NB4 (cell line): ENCODE measurements at regions not wholly inside any gene's neighbourhood (a gene's known extent, or its start where the extent isn't known, plus 50 kb on each side); places are given as distances from the start of the nearest gene placed in this dataset.

ENCODE experiments used
- DNase-seq: peaks from one replicate; pipeline ENCODE4 v3.0.0; 2010; ENCODE audit warnings: low read depth
- H3K4me3 ChIP-seq: one replicate; pipeline ENCODE4 v1.5.1; 2011; ENCODE audit warnings: mild to moderate bottlenecking, low read depth, low read length, moderate library complexity
- MYC ChIP-seq: IDR thresholded peaks from 2 replicates; pipeline ENCODE4 v1.6.1; 2011; ENCODE audit warnings: low read depth, low read length
- POLR2A ChIP-seq: IDR thresholded peaks from 2 replicates; pipeline ENCODE4 v1.6.1; 2011; ENCODE audit warnings: mild to moderate bottlenecking; ENCODE audit not compliant: insufficient read length; ENCODE audit errors: extremely low read depth
- TF ChIP-seq, protein P1 (sequence below): IDR thresholded peaks from 2 replicates; pipeline ENCODE4 v1.6.1; 2011; ENCODE audit warnings: low read depth, low read length
- TF ChIP-seq, protein P2 (sequence below): IDR thresholded peaks from one replicate; pipeline ENCODE4 v1.5.1; 2012; ENCODE audit warnings: low read depth, low read length

DNA sequence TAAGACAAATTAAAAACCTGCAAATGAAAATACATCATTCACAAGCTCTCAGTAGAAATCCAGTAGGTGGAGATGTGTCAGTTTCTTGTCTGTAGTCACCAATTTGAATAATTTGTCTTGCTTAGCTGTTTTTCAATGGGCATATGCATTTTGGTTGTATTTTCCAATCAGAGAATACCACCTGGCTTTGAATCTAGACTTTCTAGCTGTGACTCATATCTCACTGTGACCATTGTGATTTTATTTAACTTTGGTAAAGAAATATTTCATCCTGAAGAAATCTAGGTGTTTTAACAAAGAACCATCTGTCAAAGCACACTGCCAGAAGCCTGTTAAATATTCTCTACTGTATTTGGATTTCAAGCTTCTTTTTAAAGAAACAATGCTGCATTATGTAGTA lies 1650.6 kb upstream of the IGFBP7 start:
- H3K4me3 ChIP-seq = no peak overlapping the region
- no peak for DNase-seq
- TF ChIP-seq, protein P1, sequence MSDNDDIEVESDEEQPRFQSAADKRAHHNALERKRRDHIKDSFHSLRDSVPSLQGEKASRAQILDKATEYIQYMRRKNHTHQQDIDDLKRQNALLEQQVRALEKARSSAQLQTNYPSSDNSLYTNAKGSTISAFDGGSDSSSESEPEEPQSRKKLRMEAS = no peak
- no peak for TF ChIP-seq MYC
- TF ChIP-seq POLR2A = no peak
- TF ChIP-seq, protein P2, sequence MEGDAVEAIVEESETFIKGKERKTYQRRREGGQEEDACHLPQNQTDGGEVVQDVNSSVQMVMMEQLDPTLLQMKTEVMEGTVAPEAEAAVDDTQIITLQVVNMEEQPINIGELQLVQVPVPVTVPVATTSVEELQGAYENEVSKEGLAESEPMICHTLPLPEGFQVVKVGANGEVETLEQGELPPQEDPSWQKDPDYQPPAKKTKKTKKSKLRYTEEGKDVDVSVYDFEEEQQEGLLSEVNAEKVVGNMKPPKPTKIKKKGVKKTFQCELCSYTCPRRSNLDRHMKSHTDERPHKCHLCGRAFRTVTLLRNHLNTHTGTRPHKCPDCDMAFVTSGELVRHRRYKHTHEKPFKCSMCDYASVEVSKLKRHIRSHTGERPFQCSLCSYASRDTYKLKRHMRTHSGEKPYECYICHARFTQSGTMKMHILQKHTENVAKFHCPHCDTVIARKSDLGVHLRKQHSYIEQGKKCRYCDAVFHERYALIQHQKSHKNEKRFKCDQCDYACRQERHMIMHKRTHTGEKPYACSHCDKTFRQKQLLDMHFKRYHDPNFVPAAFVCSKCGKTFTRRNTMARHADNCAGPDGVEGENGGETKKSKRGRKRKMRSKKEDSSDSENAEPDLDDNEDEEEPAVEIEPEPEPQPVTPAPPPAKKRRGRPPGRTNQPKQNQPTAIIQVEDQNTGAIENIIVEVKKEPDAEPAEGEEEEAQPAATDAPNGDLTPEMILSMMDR = no peak

DNA sequence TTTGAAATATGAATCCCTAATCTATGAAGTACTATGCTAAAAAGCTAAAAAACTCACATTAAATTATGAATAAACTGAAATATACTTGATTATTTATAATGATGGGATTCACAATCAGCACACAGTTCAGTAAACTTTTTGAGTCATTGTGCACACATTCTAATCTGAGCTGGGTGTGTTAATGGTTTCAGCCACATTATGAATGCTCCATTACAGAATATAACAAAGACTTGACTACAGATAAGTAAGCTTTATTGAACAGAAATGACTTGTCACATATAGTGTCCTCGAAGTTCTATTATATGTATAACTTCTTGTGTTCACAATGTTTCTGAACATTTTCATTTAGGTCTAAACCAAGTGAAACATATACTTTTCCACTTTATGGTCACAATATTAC lies 1649.9 kb upstream of the IGFBP7 start:
- no peak for TF ChIP-seq POLR2A
- TF ChIP-seq, protein P1 = no peak
- no peak for TF ChIP-seq MYC
- TF ChIP-seq, protein P2 = no peak
- no peak overlapping the region for H3K4me3 ChIP-seq
- no peak for DNase-seq

DNA sequence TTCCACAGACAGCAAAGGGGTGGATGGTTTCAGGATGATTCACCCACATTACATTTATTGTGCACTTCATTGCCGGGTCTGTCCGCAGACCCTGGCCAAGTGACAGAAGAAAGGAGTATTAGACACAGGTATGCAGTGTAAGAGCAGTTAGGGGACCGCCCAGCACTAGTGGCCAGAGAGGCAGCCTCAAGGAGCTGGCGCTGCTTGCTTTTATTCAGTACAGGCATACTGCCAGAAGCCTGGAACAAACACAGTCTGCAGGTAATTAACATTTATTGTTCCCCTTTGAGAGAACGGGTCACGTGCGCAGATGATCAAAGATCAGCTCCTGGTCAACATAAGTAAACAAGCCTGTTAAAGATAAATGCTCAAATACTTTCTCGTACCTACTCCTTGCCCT lies 1639.0 kb upstream of the IGFBP7 start:
- no peak for DNase-seq
- no peak for TF ChIP-seq POLR2A
- TF ChIP-seq, protein P1 = no peak
- TF ChIP-seq, protein P2 = no peak
- no peak for TF ChIP-seq MYC

DNA sequence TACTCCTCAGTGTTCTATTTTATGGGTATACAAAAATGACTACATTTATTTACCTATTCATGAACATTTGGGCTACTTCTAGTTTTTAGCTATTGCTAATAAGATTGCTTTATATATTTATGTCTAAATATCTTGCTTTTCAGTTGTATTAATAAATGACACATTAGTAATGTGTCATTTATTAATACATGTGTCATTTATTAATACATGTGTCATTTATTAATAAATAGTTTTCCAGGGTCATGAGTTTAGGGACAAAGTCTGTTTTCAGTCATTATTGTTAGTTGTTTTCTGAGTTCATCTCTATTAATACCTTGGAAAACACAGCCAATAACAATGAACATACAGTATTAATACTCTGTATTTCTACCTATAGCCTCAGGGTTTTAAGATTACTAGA lies 1630.7 kb upstream of the IGFBP7 start:
- no peak for DNase-seq
- TF ChIP-seq MYC (no peak), POLR2A (no peak)
- TF ChIP-seq, protein P1 = no peak
- TF ChIP-seq, protein P2 = no peak
- no peak overlapping the region for H3K4me3 ChIP-seq

More for the DNA sequence above, 1639.0 kb upstream of the IGFBP7 start:
- no peak overlapping the region for H3K4me3 ChIP-seq

DNA sequence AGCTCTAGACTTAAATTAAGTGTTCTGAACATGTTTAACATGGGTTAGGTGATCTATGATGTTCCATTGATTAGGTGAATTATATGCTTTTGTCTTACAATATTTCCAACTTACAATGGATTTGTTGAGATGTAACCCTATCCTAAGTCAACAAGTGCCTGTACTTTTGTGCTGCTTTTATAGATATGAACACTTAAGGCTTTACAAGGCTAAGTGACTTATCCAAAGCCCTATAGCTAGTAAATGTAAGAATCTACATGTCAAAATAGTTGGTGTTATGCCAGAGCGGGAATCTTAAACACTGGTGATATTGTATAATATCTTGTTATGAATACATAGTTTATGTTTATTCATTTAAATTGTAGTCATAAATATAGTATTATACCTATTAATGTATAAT lies 1629.1 kb upstream of the IGFBP7 start:
- H3K4me3 ChIP-seq = no peak overlapping the region
- no peak for TF ChIP-seq POLR2A
- no peak for TF ChIP-seq MYC
- TF ChIP-seq, protein P2 = no peak
- TF ChIP-seq, protein P1 = no peak
- DNase-seq = no peak

DNA sequence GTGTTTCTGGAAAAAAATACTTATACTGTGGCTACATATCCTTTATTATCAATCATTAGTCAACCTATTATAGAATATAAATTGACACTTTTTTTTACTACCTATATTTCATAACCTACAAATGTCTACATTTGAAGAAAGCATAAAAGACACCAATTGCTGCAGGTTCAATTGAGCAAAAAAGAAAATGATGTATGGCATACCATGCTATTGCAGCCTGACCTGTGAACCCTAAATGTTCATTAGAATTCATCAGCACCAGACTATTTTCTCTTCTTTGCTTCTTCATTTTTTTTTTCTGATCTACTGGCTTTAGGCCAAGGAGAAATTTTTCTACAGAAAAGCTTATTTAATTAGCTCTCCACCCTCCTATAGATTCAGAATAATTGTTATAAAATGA lies 1628.2 kb upstream of the IGFBP7 start:
- TF ChIP-seq, protein P1 = no peak
- no peak for TF ChIP-seq POLR2A
- TF ChIP-seq, protein P2 = no peak
- TF ChIP-seq MYC = no peak
- H3K4me3 ChIP-seq = no peak overlapping the region
- no peak for DNase-seq
